ENCODE measurements at regions not wholly inside any gene's neighbourhood (a gene's known extent, or its start where the extent isn't known, plus 50 kb on each side); places are given as distances from the start of the nearest gene placed in this dataset.

- H3K4me2 ChIP-seq (ENCODE audit: low read depth, low read length) = no peak overlapping the region
- CTCF ChIA-PET (ENCODE audit: low intra/inter-chr PET ratio, low total read pairs) = no interaction called here
- H3K9ac ChIP-seq (ENCODE audit: insufficient read depth, low read depth, low read length) = no peak overlapping the region
- no TSS peak for BruUV-seq (replicated peaks)
- intact Hi-C loops (cut with micrococcal nuclease; ENCODE audit: unreplicated experiment) = no loop called here
- H3K36me3 ChIP-seq (replicated peaks in 1 of 2; ENCODE audit: control insufficient read depth in 1 of 2, insufficient read depth in 2 of 2, low read length in 2 of 2) = no peaks in the 10 kb centered on the region
- H3K9me3 ChIP-seq (ENCODE audit: low read length) = no peaks in the 10 kb centered on the region
- FAIRE-seq = no peak
- H3K27ac ChIP-seq (ENCODE audit: extremely low read length, insufficient read depth, low read length) = no peak overlapping the region
- 49% methylated on average over 11 of the region's 11 CpGs for WGBS (ENCODE audit: low lambda C conversion rate)
- no peak for TF ChIP-seq ZNF124 (CRISPR knock-in tag; IDR thresholded peaks at IDR 0.05)
- TF ChIP-seq ZNF614 (CRISPR knock-in tag; IDR thresholded peaks at IDR 0.05; ENCODE audit: borderline replicate concordance) = no peak
- TF ChIP-seq NONO (IDR thresholded peaks at IDR 0.05) = no peak
- TF ChIP-seq NONO (CRISPR knock-in tag; conservative IDR thresholded peaks at IDR 0.05) = no peak
- no peak for TF ChIP-seq GTF2F1 (IDR thresholded peaks at IDR 0.05; ENCODE audit: low read length)
- TF ChIP-seq ADNP (CRISPR knock-in tag; IDR thresholded peaks at IDR 0.05) = no peak
- TF ChIP-seq ZNF354B (CRISPR knock-in tag; IDR thresholded peaks at IDR 0.05) = no peak
- TF ChIP-seq ZNF660 (CRISPR knock-in tag; IDR thresholded peaks at IDR 0.05; ENCODE audit: borderline replicate concordance, low read depth) = no peak
- TF ChIP-seq PRMT3 (CRISPR knock-in tag; IDR thresholded peaks at IDR 0.05; ENCODE audit: borderline replicate concordance, low read depth) = no peak
- TF ChIP-seq JUNB (CRISPR knock-in tag; IDR thresholded peaks at IDR 0.05; ENCODE audit: borderline replicate concordance) = no peak
- no peak for TF ChIP-seq ZNF446 (CRISPR knock-in tag; IDR thresholded peaks at IDR 0.05)
- TF ChIP-seq PAWR (CRISPR knock-in tag; IDR thresholded peaks at IDR 0.05; ENCODE audit: borderline replicate concordance) = no peak
- TF ChIP-seq STAT5B (CRISPR knock-in tag; IDR thresholded peaks at IDR 0.05) = no peak
- no peak for TF ChIP-seq DBP (CRISPR knock-in tag; IDR thresholded peaks at IDR 0.05; ENCODE audit: not compliant biosample characterization)
- no peak for TF ChIP-seq FIP1L1 (IDR thresholded peaks at IDR 0.05; ENCODE audit: borderline replicate concordance, insufficient read depth, low read depth, low read length)
- TF ChIP-seq ZNF451 (CRISPR knock-in tag; IDR thresholded peaks at IDR 0.05) = no peak
- TF ChIP-seq HOXA9 (CRISPR knock-in tag; IDR thresholded peaks at IDR 0.05; ENCODE audit: borderline replicate concordance) = no peak
- no peak for ATAC-seq
- H4K20me1 ChIP-seq (ENCODE audit: insufficient read depth, low read length) = no peaks in the 10 kb centered on the region
- in situ Hi-C loops (cut with HindIII; ENCODE audit: extremely low pct_ligation_motif_present, low pct_unique_long_range_greater_than_20kb) = loop anchor here (25.0 kb wide), 1 partner anchor 673 kb away; no protein-coding TSS in a partner anchor
- POLR2A ChIA-PET = no interaction called here
- DNase-seq (ENCODE audit: low spot score) = no peak
- H3K4me1 ChIP-seq (ENCODE audit: insufficient read depth, low read length) = peaks cover 11% of the 10 kb centered on the region
- H3K27me3 ChIP-seq (ENCODE audit: control insufficient read depth in 1 of 2, insufficient read depth in 2 of 2, low read length in 2 of 2) = peaks cover 3 to 12% of the 10 kb centered on the region in 2 experiments; a peak in 3 of 5 replicates
- no peak overlapping the region for H2AFZ ChIP-seq (ENCODE audit: low read length)
- H3K4me3 ChIP-seq (replicated peaks in 1 of 3; ENCODE audit: insufficient read depth in 1 of 3, low read depth in 2 of 3, low read length in 3 of 3) = no peak overlapping the region
- H3K79me2 ChIP-seq (ENCODE audit: insufficient read depth, low read length) = no peaks in the 10 kb centered on the region
Observed at GRCh38 chr16:73185737-73186136, 137.8 kb upstream of the ZFHX3 start.

Measured in HepG2 (cell line).